Neural progenitor cell (in vitro differentiated cells): ENCODE measurements at regions not wholly inside any gene's neighbourhood (a gene's known extent, or its start where the extent isn't known, plus 50 kb on each side); places are given as distances from the start of the nearest gene placed in this dataset.

Experiments
- DNase-seq: peaks from one replicate; pipeline ENCODE4 v3.0.0-alpha.2; 2016; ENCODE audit warnings: low spot score
- H2AFZ ChIP-seq: fragments of 200-600 bp; sonication (generic); replicated peaks from 2 replicates; pipeline ENCODE4 v1.6.1; 2016; ENCODE audit warnings: antibody characterized with exemption
- H3F3A ChIP-seq: fragments of 200-600 bp; sonication (generic); 2 replicates; pipeline ENCODE4 v1.6.1; 2016; ENCODE audit warnings: antibody characterized with exemption, low read depth
- H3K27ac ChIP-seq: fragments of 200-600 bp; sonication (generic); 2 replicates; pipeline ENCODE4 v1.5.1; 2016; ENCODE audit warnings: mild to moderate bottlenecking
- H3K27me3 ChIP-seq: fragments of 200-600 bp; sonication (generic); 2 replicates; pipeline ENCODE4 v1.6.1; 2016; ENCODE audit warnings: mild to moderate bottlenecking, moderate library complexity
- H3K36me3 ChIP-seq: fragments of 200-600 bp; sonication (generic); 2 replicates; pipeline ENCODE4 v1.5.1; 2016
- H3K4me1 ChIP-seq: fragments of 200-600 bp; sonication (generic); 2 replicates; pipeline ENCODE4 v1.6.1; 2016; ENCODE audit warnings: mixed run types
- H3K4me2 ChIP-seq: fragments of 200-600 bp; sonication (generic); 2 replicates; pipeline ENCODE4 v1.6.1; 2016
- H3K4me3 ChIP-seq: fragments of 200-600 bp; sonication (generic); 2 replicates; pipeline ENCODE4 v1.5.1; 2016
- H3K79me2 ChIP-seq: fragments of 200-600 bp; sonication (generic); 2 replicates; pipeline ENCODE4 v1.6.1; 2016; ENCODE audit warnings: low read depth
- H3K9ac ChIP-seq: fragments of 200-600 bp; sonication (generic); 2 replicates; pipeline ENCODE4 v1.6.1; 2016
- H3K9me3 ChIP-seq: fragments of 200-600 bp; sonication (generic); 2 replicates; pipeline ENCODE4 v1.5.1; 2016; ENCODE audit warnings: low read depth
- H4K20me1 ChIP-seq: fragments of 200-600 bp; sonication (generic); 2 replicates; pipeline ENCODE4 v1.6.1; 2016; ENCODE audit warnings: low read depth
- H3K27ac Mint-ChIP-seq: 3 replicates; pipeline ENCODE4 v1.8.0; 2021; ENCODE audit warnings: mixed read lengths
- H3K27me3 Mint-ChIP-seq: 2 replicates; pipeline ENCODE4 v1.8.0; 2022; ENCODE audit warnings: low read depth, mild to moderate bottlenecking, inconsistent platforms, moderate library complexity, mixed read lengths; ENCODE audit not compliant: insufficient read depth
- H3K36me3 Mint-ChIP-seq: 3 replicates; pipeline ENCODE4 v1.8.0; 2021; ENCODE audit warnings: mixed read lengths
- H3K4me1 Mint-ChIP-seq: 3 replicates; pipeline ENCODE4 v1.8.0; 2021; ENCODE audit warnings: mixed read lengths
- H3K4me3 Mint-ChIP-seq: 3 replicates; pipeline ENCODE4 v1.8.0; 2021; ENCODE audit warnings: mild to moderate bottlenecking, moderate library complexity, mixed read lengths
- H3K9me3 Mint-ChIP-seq: 3 replicates; pipeline ENCODE4 v1.8.0; 2020; ENCODE audit warnings: mixed read lengths
- EZH2 ChIP-seq: fragments of 200-600 bp; sonication (generic); IDR thresholded peaks from 2 replicates; pipeline ENCODE4 v1.6.1; 2017; ENCODE audit warnings: antibody characterized with exemption, mild to moderate bottlenecking, moderate library complexity
- EZH2phosphoT487 ChIP-seq: fragments of 200-600 bp; sonication (generic); IDR thresholded peaks from 2 replicates; pipeline ENCODE4 v1.6.1; 2017; ENCODE audit warnings: antibody characterized with exemption
- TF ChIP-seq, protein P1 (sequence below): fragments of 200-600 bp; sonication (generic); IDR thresholded peaks from 2 replicates; pipeline ENCODE4 v1.5.1; 2017; ENCODE audit warnings: antibody characterized with exemption, mild to moderate bottlenecking

DNA sequence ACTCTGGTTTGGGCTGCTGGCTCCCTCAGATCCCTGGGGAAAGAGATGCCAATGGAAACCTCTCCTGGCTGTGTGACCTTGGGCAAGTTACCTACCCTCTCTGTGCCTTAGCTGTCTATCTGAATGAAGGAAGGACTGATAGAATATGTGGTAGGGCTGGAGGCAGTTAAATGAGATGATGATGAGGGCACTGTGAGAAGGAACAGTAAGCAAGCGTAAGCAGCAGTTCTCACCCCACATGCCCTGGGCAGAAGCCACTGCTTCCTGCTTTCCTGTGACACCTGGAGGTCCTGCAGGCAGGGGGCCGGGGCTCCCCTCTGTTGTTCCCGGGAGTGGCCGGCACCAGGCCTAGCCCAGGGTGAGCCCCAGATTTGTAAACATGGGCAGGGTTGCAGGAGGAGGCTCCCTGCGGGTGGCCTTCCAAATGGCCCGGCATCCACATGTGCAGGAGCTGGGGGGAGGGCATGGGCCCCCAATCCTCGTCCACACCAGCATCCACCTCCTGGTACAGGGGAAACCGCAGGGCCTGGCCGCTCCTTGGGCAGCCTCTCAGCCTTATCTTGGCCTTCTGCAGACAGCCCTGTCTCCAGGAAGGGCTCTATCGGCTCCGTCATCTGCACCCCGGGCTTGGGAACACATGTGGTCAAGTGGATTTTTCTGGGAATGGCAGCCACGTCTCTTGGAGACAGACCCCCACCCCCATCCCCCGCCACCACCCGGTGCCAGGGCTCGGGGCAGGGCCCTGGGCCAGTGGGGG, 235.6 kb upstream of the GSE1 start:
- Histone ChIP-seq H3K79me2 (no peaks in the 10 kb centered on the region), H3K9me3 (no peaks in the 10 kb centered on the region), H3K27ac (no peak overlapping the region), H3K4me3 (no peak overlapping the region), H3K27me3 (no peaks in the 10 kb centered on the region), H3K36me3 (no peaks in the 10 kb centered on the region), H3K9ac (no peak overlapping the region), H3K4me2 (no peak overlapping the region), H4K20me1 (no peaks in the 10 kb centered on the region), H2AFZ (no peak overlapping the region), H3K4me1 (peaks cover 9% of the 10 kb centered on the region), H3F3A (peaks cover 6% of the 10 kb centered on the region)
- H3K36me3 Mint-ChIP-seq = no peaks in the 10 kb centered on the region
- TF ChIP-seq EZH2 (no peak), EZH2phosphoT487 (no peak)
- TF ChIP-seq, protein P1, sequence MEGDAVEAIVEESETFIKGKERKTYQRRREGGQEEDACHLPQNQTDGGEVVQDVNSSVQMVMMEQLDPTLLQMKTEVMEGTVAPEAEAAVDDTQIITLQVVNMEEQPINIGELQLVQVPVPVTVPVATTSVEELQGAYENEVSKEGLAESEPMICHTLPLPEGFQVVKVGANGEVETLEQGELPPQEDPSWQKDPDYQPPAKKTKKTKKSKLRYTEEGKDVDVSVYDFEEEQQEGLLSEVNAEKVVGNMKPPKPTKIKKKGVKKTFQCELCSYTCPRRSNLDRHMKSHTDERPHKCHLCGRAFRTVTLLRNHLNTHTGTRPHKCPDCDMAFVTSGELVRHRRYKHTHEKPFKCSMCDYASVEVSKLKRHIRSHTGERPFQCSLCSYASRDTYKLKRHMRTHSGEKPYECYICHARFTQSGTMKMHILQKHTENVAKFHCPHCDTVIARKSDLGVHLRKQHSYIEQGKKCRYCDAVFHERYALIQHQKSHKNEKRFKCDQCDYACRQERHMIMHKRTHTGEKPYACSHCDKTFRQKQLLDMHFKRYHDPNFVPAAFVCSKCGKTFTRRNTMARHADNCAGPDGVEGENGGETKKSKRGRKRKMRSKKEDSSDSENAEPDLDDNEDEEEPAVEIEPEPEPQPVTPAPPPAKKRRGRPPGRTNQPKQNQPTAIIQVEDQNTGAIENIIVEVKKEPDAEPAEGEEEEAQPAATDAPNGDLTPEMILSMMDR = no peak
- peaks cover 33% of the 10 kb centered on the region for H3K4me1 Mint-ChIP-seq
- H3K27ac Mint-ChIP-seq = no peak overlapping the region
- H3K27me3 Mint-ChIP-seq = peaks cover 14% of the 10 kb centered on the region
- H3K4me3 Mint-ChIP-seq = no peak overlapping the region
- H3K9me3 Mint-ChIP-seq = no peaks in the 10 kb centered on the region
- DNase-seq = no peak

DNA sequence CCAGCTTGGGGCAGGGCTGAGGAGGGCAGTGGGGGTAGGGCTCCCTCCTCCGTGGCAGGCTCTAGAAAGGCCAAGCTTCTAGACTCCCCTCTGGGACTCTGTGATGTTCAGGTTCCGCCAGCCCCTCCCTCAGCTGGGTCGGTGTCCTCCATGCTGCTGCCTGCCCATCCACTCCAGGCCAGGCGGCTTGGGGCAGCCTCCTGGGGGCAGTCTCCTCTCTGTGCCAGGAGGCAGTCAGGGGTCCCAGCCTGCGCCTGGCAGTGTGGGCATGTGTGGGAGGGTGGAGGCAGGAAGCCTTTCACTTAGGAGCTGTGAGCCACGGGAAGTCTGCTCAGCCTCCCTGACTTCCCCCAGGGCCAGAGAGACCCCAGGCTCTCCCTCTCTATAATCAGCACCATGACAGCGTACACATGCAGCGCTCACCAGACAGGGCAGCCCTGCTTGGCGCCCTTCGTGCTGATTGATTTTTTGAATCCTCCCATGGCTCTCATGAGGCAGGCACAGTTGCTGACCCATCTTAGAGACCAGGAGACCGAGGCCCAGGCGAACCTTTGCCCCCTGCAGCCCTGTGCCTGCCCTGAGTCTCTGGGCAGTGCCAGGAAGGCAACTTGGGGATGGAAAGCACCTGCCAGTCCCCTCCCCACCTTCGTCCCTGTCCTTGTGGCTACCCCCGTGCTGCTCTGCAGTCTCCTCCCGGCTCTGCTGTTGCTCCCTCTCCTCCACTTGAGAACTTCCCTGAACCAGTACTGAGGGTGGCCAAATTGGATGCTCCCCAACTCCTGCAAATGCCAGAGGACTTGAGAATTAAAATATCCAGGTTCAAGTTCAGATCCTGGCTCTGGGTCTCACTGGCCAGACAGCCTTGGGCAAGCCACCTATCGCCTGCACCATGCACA, 234.7 kb upstream of the GSE1 start:
- no peak overlapping the region for H3K4me3 Mint-ChIP-seq
- H3K27me3 Mint-ChIP-seq = peaks cover 18% of the 10 kb centered on the region
- Histone ChIP-seq H2AFZ (no peak overlapping the region), H3K4me2 (no peak overlapping the region), H3K4me1 (peaks cover 9% of the 10 kb centered on the region), H3K27me3 (no peaks in the 10 kb centered on the region), H3F3A (peaks cover 9% of the 10 kb centered on the region), H4K20me1 (no peaks in the 10 kb centered on the region), H3K9ac (no peak overlapping the region), H3K27ac (no peak overlapping the region), H3K79me2 (no peaks in the 10 kb centered on the region), H3K9me3 (no peaks in the 10 kb centered on the region), H3K36me3 (no peaks in the 10 kb centered on the region), H3K4me3 (no peak overlapping the region)
- H3K36me3 Mint-ChIP-seq = no peaks in the 10 kb centered on the region
- no peak for DNase-seq
- H3K27ac Mint-ChIP-seq = no peak overlapping the region
- TF ChIP-seq, protein P1 = no peak
- TF ChIP-seq EZH2phosphoT487 (no peak), EZH2 (no peak)
- no peaks in the 10 kb centered on the region for H3K9me3 Mint-ChIP-seq
- H3K4me1 Mint-ChIP-seq = peaks cover 37% of the 10 kb centered on the region

DNA sequence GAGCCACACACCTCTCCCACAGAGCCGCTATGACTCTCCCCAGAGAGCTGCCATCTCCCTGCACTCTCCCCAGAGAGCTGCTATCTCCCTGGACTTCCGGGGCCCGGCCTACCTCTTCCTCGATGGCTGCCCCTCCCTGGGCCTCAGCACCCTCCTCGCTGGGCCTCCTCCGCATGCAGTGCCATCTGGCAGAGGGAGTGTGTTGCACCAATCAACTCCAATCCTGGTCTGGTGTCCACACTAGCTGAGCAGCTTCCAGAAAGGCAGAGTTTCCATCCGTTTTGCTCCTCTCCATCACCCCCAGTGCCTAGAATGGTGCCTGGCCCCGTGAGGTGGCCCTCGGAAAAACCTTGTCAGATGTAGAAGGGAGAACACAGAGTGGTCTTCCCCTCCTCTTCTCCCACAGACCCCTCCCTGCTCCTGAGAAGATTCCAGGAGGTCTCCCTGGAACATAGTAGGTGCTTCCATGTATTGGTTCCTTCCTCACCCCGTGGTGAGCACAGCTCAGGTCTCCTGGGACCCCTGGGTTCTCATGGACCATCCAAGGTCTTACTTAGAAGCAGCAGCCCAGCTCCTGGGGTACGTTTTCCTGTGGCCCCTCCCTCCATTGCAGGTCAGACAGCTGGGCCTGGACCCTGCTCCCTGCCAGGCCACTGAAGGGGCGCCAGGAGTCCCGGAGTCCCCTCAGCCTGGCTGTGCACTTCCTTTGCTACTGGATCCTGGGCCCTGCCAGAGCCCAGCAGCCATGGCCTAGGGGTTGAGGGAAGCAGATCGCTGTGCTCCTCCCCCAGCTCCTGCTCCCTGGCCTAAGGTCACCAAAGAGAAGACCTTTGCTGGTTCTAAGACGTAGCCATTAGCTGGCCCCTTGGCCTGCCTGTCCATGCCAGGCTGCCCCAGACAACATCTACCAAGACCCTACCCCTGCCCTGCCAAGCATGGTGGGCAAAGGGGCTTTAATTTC, 233.8 kb upstream of the GSE1 start:
- H2AFZ ChIP-seq = no peak overlapping the region
- H3K4me3 ChIP-seq = no peak overlapping the region
- H3K9ac ChIP-seq = no peak overlapping the region
- TF ChIP-seq EZH2 (no peak), EZH2phosphoT487 (no peak)
- TF ChIP-seq, protein P1 = no peak
- no peaks in the 10 kb centered on the region for H3K9me3 ChIP-seq
- no peak for DNase-seq
- H3K9me3 Mint-ChIP-seq = no peaks in the 10 kb centered on the region
- H3K36me3 Mint-ChIP-seq = no peaks in the 10 kb centered on the region
- H3K4me1 Mint-ChIP-seq = peaks cover 35% of the 10 kb centered on the region
- peak overlapping the region; percentile 53 for H3K27ac Mint-ChIP-seq
- no peak overlapping the region for H3K4me3 Mint-ChIP-seq
- no peaks in the 10 kb centered on the region for H3K27me3 ChIP-seq
- H3K27ac ChIP-seq = no peak overlapping the region
- no peaks in the 10 kb centered on the region for H4K20me1 ChIP-seq
- peaks cover 9% of the 10 kb centered on the region for H3K4me1 ChIP-seq
- peaks cover 16% of the 10 kb centered on the region for H3K27me3 Mint-ChIP-seq
- no peaks in the 10 kb centered on the region for H3K36me3 ChIP-seq
- H3K79me2 ChIP-seq = no peaks in the 10 kb centered on the region
- H3K4me2 ChIP-seq = no peak overlapping the region
- H3F3A ChIP-seq = peaks cover 9% of the 10 kb centered on the region
